Endothelial cell of umbilical vein (primary cell): ENCODE measurements at regions not wholly inside any gene's neighbourhood (a gene's known extent, or its start where the extent isn't known, plus 50 kb on each side); places are given as distances from the start of the nearest gene placed in this dataset.

Experiments used
- BruUV-seq: library from RNA; stranded (reverse); fragments of 400-500 nt; replicated peaks from 2 replicates; lab custom pipeline; 2021; lab: Mats Ljungman, UMichigan
- CTCF ChIA-PET: fragments of 300-600, 350-600 bp; sonication (Branson Sonifier 250); formaldehyde crosslinking; loops from one replicate; lab custom pipeline; 2021; ENCODE audit warnings: antibody characterized with exemption, inconsistent platforms; lab: Charles Lee
- POLR2A ChIA-PET: fragments of 300-600, 350-600 bp; sonication (Branson Sonifier 250); formaldehyde crosslinking; loops from one replicate; lab custom pipeline; 2021; ENCODE audit warnings: antibody characterized with exemption, inconsistent platforms; lab: Charles Lee
- DNase-seq: peaks from one replicate; pipeline ENCODE4 v3.0.0-alpha.2; 2011; ENCODE audit warnings: low read depth, low spot score
- FAIRE-seq: peaks from 2 replicates; lab custom pipeline; 2011; peaks lifted over from hg19 to GRCh38; lab: Jason Lieb, UNC
- H2AFZ ChIP-seq: 2 replicates; pipeline ENCODE4 v1.6.0; 2012; ENCODE audit warnings: low read depth, low read length, control low read depth, inconsistent platforms
- H3K27ac ChIP-seq: 2 replicates; pipeline ENCODE4 v1.5.1; 2011; ENCODE audit warnings: low read depth, mild to moderate bottlenecking, control low read depth, low read length, moderate library complexity; ENCODE audit not compliant: insufficient read depth
- H3K27me3 ChIP-seq, 2 experiments: 2 replicates each; pipeline versions ENCODE4 v1.6.0 to v1.6.1; 2011; ENCODE audit warnings: low read length in 2 of 2, mixed read lengths in 1 of 2; ENCODE audit not compliant: control insufficient read depth in 2 of 2, insufficient read depth in 2 of 2
- H3K36me3 ChIP-seq, 2 experiments: 2 replicates in 1 of 2; 3 replicates in 1 of 2; pipeline ENCODE4 v1.5.1; 2011; ENCODE audit warnings: low read length in 2 of 2, mild to moderate bottlenecking in 1 of 2, moderate library complexity in 1 of 2; ENCODE audit not compliant: control insufficient read depth in 2 of 2, insufficient read depth in 2 of 2; ENCODE audit errors: extremely low read depth in 1 of 2
- H3K4me1 ChIP-seq: 3 replicates; pipeline ENCODE4 v1.5.1; 2011; ENCODE audit warnings: mild to moderate bottlenecking, low read length; ENCODE audit not compliant: control insufficient read depth, insufficient read depth; ENCODE audit errors: extremely low read depth
- H3K4me2 ChIP-seq: 2 replicates; pipeline ENCODE4 v1.6.1; 2011; ENCODE audit warnings: low read length, control low read depth, mixed read lengths; ENCODE audit not compliant: insufficient read depth
- H3K4me3 ChIP-seq, 3 experiments: fragments of 200-600 bp in 1 of 3; sonication (generic), shearing (Covaris generic) in 1 of 3; replicated peaks in 1 of 3; 2 replicates each; pipeline ENCODE4 v1.5.1; 2011 to 2016; ENCODE audit warnings: control low read depth in 3 of 3, low read length in 3 of 3, mild to moderate bottlenecking in 2 of 3, inconsistent platforms in 1 of 3, low read depth in 1 of 3, moderate library complexity in 1 of 3; ENCODE audit not compliant: insufficient read depth in 1 of 3
- H3K79me2 ChIP-seq: 2 replicates; pipeline ENCODE4 v1.6.0; 2012; ENCODE audit warnings: low read length, inconsistent platforms; ENCODE audit not compliant: control insufficient read depth, insufficient read depth
- H3K9ac ChIP-seq: replicated peaks from 2 replicates; pipeline ENCODE3; 2011; ENCODE audit warnings: low read length, control low read depth; ENCODE audit not compliant: insufficient read depth; ENCODE audit errors: extremely low read depth
- H3K9me1 ChIP-seq: replicated peaks from 3 replicates; pipeline ENCODE4 v1.6.0; 2011; ENCODE audit warnings: mild to moderate bottlenecking, low read length; ENCODE audit not compliant: control insufficient read depth, insufficient read depth; ENCODE audit errors: extremely low read depth
- H3K9me3 ChIP-seq: replicated peaks from 2 replicates; pipeline ENCODE4 v1.5.1; 2012; ENCODE audit warnings: low read length, inconsistent platforms; ENCODE audit not compliant: control insufficient read depth, insufficient read depth
- H4K20me1 ChIP-seq: replicated peaks from 2 replicates; pipeline ENCODE3; 2011; ENCODE audit warnings: mild to moderate bottlenecking, low read length; ENCODE audit not compliant: control insufficient read depth, insufficient read depth; ENCODE audit errors: extremely low read depth
- CTCF ChIP-seq, 2 donors: IDR thresholded peaks; 1 replicate in 1 of 2; 2 replicates in 1 of 2; pipeline ENCODE4 v1.5.1; 2011; ENCODE audit warnings: low read length in 2 of 2, mild to moderate bottlenecking in 2 of 2, moderate library complexity in 2 of 2, control low read depth in 1 of 2, inconsistent platforms in 1 of 2, low read depth in 1 of 2; ENCODE audit not compliant: insufficient read depth in 1 of 2; ENCODE audit errors: extremely low read depth in 1 of 2
- EZH2 ChIP-seq: IDR thresholded peaks from 2 replicates; pipeline ENCODE4 v1.6.1; 2012; ENCODE audit warnings: borderline replicate concordance, low read depth, mild to moderate bottlenecking, moderate library complexity, low read length, inconsistent platforms; ENCODE audit not compliant: severe bottlenecking
- FOS ChIP-seq: IDR thresholded peaks from 2 replicates; pipeline ENCODE4 v1.6.1; 2011; ENCODE audit warnings: mild to moderate bottlenecking, low read length, moderate library complexity, borderline replicate concordance; ENCODE audit not compliant: insufficient read depth
- GATA2 ChIP-seq: IDR thresholded peaks from 2 replicates; pipeline ENCODE4 v1.7.0; 2011; ENCODE audit warnings: low read depth, mild to moderate bottlenecking, moderate library complexity, mixed read lengths, low read length; ENCODE audit not compliant: insufficient read length, insufficient read depth
- JUN ChIP-seq: IDR thresholded peaks from 2 replicates; pipeline ENCODE4 v1.6.1; 2011; ENCODE audit warnings: borderline replicate concordance, low read depth; ENCODE audit not compliant: insufficient read length, insufficient read depth
- MAX ChIP-seq: IDR thresholded peaks from 2 replicates; pipeline ENCODE4 v1.6.1; 2011; ENCODE audit not compliant: insufficient read depth, insufficient read length
- MYC ChIP-seq: IDR thresholded peaks from one replicate; pipeline ENCODE4 v1.6.1; 2011; ENCODE audit warnings: mild to moderate bottlenecking, low read depth, low read length
- POLR2A ChIP-seq: IDR thresholded peaks from 2 replicates; pipeline ENCODE4 v1.6.1; 2012; ENCODE audit warnings: low read depth, mild to moderate bottlenecking, control low read depth, low read length
- POLR2AphosphoS5 ChIP-seq: IDR thresholded peaks from 2 replicates; pipeline ENCODE4 v1.6.1; 2012; ENCODE audit warnings: low read depth, mild to moderate bottlenecking, control low read depth, low read length, moderate library complexity; ENCODE audit not compliant: insufficient read depth
- dilution Hi-C: fragments of 300-500 bp; cut with MboI; formaldehyde crosslinking; loops from one replicate; pipeline ENCODE4 v1.15.0; 2019; ENCODE audit warnings: low sequenced_read_pairs; ENCODE audit not compliant: extremely low pct_ligation_motif_present
- intact Hi-C: fragments of 100-400 bp; cut with micrococcal nuclease; formaldehyde crosslinking; loops from one replicate; pipeline ENCODE4 v1.10.0; 2022

GRCh38 chr5:115696141-115696650 is 70.4 kb upstream of the TMED7 start:
- Histone ChIP-seq H4K20me1 (no peaks in the 10 kb centered on the region), H3K4me2 (no peak overlapping the region), H3K27ac (no peak overlapping the region), H3K79me2 (no peaks in the 10 kb centered on the region), H3K4me3 (no peak overlapping the region), H3K9me3 (no peaks in the 10 kb centered on the region), H2AFZ (no peak overlapping the region), H3K27me3 (peaks cover 3 to 4% of the 10 kb centered on the region in 2 experiments), H3K4me1 (no peaks in the 10 kb centered on the region), H3K9ac (no peak overlapping the region), H3K36me3 (no peaks in the 10 kb centered on the region), H3K9me1 (no peaks in the 10 kb centered on the region)
- POLR2A ChIA-PET = no interaction called here
- TF ChIP-seq MYC (no peak), GATA2 (no peak), CTCF (IDR thresholded peaks at IDR 0.05; ENCODE audit: extremely low read depth in 1 of 2, insufficient read depth in 1 of 2, low read depth in 1 of 2, low read length in 2 of 2) (no peak), JUN (no peak), POLR2AphosphoS5 (no peak)
- intact Hi-C loops (no loop called here), dilution Hi-C loops (no loop called here)
- DNase-seq (no peak), FAIRE-seq (no peak)
- CTCF ChIA-PET = interaction anchor here (1.3 kb wide), 1 partner anchor 13 kb away, joined by 3 read pairs; no protein-coding TSS in a partner anchor
- BruUV-seq = no TSS peak

GRCh38 chr5:115695310-115695880 is 69.6 kb upstream of the TMED7 start:
- intact Hi-C loops = no loop called here
- H3K4me1 ChIP-seq = no peaks in the 10 kb centered on the region
- ChIA-PET CTCF (no interaction called here), POLR2A (no interaction called here)
- TF ChIP-seq JUN = no peak
- TF ChIP-seq POLR2A = no peak
- TF ChIP-seq MYC = no peak
- no peak for TF ChIP-seq FOS
- no peak for TF ChIP-seq EZH2
- no peak for TF ChIP-seq POLR2AphosphoS5
- TF ChIP-seq CTCF (IDR thresholded peaks at IDR 0.05; ENCODE audit: extremely low read depth in 1 of 2, insufficient read depth in 1 of 2, low read depth in 1 of 2, low read length in 2 of 2) = no peak
- no peak for TF ChIP-seq GATA2
- no peak for TF ChIP-seq MAX
- dilution Hi-C loops = no loop called here
- H3K4me3 ChIP-seq = no peak overlapping the region
- no peaks in the 10 kb centered on the region for H3K9me3 ChIP-seq
- FAIRE-seq = no peak
- H2AFZ ChIP-seq = no peak overlapping the region
- BruUV-seq = no TSS peak
- H3K36me3 ChIP-seq = no peaks in the 10 kb centered on the region
- no peaks in the 10 kb centered on the region for H4K20me1 ChIP-seq
- DNase-seq = no peak
- H3K9me1 ChIP-seq = no peaks in the 10 kb centered on the region
- no peak overlapping the region for H3K27ac ChIP-seq
- no peaks in the 10 kb centered on the region for H3K79me2 ChIP-seq
- H3K27me3 ChIP-seq = peaks cover 3 to 4% of the 10 kb centered on the region in 2 experiments
- H3K4me2 ChIP-seq = no peak overlapping the region
- H3K9ac ChIP-seq = no peak overlapping the region
